NOMO-1 treated with dmso at 0.1 percent for 144 hours (cell line): ENCODE measurements at regions not wholly inside any gene's neighbourhood (a gene's known extent, or its start where the extent isn't known, plus 50 kb on each side); places are given as distances from the start of the nearest gene placed in this dataset.

Experiments used
- DNase-seq: peaks from one replicate; lab custom pipeline; 2025; ENCODE audit not compliant: unreplicated experiment; lab: John Stamatoyannopoulos, UW

DNA sequence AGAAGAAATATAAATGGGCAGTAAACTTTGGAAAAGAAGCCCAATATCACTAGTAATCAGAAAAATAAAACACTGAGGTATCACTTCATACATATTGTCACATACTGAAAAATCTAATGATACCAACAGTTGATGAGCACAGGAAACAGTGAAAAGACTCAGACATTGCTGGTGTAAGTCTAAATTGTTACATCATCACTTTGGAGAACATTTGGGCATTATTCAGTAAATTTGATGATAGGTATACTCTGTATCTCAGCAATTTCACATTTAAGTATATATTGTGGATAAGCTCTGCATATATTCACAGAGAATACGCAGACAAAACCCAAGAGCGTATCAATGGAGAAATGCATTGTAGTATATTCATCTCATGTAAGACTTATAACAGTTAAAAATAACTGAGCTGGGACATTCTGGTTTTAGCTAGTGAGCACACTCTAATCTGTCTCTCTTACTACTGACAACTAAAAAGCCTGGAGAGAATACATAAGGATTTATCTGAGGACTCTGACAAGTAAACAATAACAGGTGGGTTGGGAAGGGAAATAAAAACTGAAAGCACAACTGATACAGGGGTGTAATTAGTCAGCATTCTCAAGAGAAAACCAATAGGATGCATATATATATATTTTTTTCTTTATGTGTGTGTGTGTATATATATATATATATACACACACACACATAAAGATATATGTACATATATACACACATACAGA lies 212.7 kb upstream of the JUN start:
- no peak for DNase-seq

DNA sequence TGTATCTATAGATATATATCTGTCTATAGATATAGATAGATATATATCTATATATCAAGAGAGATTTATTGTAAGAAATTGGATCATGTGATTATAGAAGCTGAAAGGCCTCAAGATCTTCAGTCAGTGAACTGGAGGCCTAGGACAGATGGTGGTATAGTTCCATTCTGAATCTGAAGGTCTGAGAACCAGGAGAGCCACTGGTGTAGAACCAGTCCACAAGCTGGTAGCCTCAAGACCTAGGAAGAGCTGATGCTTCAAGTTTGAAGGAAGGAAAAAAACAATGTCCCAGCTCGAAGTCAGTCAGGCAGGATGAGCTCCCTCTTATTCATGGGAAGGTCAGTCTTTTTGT lies 213.2 kb upstream of the JUN start:
- no peak for DNase-seq

DNA sequence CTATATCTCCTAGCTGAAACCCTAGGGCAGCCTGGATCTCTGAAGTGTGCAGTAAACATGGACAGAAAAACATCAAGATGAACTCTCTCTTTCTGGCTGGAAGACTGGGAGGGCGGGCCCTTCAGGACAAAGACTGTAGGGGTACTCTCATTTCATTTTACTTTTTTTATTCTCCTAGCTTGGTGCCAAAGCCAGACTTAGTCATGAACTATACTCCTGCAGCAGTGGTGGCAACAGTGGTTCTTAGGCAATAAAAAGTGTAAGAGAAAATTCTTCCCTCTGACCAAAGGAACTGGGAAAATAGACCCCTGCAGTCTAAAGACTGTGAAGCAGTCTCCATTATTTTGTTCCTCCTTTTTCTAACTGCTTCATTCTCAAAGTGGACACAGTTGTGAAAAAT lies 213.8 kb upstream of the JUN start:
- no peak for DNase-seq

DNA sequence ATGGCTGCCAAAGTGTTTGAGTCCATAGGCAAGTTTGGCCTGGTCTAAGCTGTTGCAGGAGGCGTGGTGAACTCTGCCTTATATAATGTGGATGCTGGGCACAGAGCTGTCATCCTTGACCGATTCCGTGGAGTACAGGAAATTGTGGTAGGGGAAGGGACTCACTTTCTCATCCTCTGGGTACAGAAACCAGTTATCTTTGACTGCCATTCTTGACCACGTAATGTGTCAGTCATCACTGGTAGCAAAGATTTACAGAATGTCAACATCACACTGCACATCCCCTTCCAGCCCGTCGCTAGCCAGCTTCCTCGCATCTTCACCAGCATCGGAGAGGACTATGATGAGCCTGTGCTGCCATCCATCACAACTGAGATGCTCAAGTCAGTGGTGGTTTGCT lies 215.8 kb upstream of the JUN start:
- no peak for DNase-seq

DNA sequence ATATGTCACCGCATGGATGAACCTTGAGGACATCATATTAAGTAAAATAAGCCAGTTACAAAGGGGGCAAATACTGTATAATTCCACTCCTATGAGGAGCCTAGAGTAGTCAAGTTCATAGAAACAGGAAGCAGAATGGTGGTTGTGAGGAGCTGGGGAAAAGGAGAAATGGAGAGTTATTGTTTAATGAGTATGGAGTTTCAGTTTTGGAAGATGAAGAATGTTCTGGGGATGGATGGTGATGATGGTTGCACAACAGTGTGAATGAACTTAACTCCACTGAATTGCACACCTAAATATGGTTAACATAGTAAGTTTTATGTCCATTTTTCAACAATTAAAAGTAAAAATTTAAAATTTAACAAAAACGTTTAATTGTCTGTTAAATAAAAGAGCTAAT lies 220.9 kb upstream of the JUN start:
- peak; percentile 24 for DNase-seq

DNA sequence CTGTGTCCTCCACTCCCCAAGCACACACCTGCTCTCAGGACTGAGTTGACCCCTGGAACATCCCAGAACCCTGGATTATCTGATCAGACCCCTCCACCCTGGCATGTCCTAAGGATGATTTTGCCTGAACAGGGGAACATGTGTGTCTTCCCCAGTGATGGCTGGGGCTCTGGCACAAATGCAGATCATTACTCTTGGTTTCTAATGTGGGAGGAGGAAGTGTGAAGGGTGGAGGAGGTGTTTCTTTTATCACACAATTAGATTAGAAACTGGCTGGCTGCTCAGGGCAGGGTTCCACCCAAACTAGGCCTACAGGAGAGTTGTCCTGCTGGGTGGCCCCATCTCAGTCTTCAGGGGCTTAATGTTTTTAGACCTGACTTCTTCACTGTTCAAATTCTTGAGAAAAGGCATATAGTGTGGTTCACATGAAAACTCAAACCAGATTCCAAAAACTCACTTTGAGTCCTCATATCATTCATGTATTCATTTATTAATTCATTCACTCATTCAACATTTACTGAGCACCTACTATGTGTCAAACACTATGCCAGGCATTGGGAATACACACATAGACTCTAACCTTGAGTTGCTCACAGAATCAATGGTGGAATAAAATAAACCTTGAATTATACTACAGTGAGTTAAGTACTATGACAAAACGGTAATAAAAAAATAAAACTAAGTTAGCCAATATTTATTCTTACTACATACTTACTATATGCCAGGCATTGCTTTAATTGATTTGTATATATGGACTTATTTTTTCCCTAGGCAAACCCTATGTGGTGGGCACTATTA lies 221.8 kb upstream of the JUN start:
- no peak for DNase-seq

- DNase-seq, result no peak
Measured at GRCh38 chr1:59006289-59006658, 222.4 kb upstream of the JUN start.

- DNase-seq, result no peak
Measured at GRCh38 chr1:59006932-59007331, 223.1 kb upstream of the JUN start.

- DNase-seq, result no peak
Measured at GRCh38 chr1:59007429-59007819, 223.6 kb upstream of the JUN start.

DNA sequence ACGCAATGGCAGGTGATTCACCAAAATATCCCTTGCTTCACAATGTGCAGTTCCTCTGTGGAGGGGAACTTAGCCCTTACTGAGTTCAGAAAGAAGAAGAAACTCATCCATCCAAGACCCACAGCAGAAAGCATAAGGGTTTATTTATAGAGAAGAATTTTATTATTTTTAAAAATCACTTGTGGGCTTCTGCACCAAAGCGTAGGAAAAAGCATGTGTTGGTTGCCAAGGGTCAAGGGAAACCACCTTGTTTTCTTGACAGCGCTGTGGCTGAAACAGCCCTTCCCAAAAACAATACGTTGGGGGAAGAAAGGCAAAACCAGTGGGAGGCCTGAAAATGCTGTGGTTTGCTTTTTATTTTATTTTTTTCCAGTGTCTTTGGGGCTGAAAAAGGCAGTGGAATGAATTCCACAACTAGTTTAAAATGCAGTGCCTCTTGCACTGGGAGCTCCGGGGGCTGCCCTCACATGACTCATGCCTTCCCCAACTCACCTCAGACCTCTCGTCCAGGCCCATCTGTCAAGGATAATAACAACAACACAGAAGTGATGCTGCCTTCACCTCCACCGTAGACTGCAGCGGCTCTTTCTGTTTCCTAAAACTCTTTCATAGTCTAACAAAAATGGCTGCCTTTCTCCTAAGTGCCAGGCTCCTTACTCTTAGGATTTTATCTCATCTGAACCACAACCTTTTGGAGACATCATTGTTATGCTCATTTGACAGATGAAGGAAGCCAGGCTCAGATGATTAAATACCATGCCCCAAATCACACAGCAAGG lies 224.2 kb upstream of the JUN start:
- DNase-seq, result no peak

DNA sequence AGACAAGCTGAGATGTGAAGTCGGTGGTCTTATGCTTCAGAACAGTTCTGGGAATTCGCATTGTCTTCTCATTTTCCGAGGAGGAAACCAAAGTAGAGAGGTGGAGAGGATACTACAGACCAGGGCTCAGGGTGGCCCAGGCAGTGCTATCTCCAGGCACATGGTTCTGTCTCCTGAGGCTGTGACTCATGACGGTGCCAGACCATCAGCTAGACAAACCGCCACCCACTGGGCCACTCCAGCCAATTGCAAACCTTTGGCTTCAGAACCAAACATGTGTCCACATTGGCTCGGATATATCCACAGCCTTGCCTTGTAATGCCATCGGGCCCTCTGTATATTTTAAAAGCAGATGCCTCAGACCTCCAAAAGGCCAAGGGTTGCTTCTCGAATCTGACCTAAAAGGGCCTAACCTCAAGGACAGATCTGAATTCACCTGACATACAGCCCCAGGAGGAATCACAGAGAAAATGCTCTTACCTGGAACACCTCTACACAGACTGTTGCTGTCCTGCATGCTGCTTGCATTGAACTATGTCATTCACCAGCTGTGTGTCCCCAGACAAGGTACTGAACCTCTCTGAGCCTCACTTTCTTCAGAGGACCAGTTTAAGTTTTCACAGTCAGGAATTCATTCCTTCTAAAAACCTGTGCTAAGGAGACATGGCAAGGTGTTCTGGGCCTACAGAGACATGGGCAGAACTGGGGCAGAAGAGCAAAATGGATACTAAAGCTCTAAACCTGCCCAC lies 224.9 kb upstream of the JUN start:
- DNase-seq, result no peak

- DNase-seq, result no peak
Measured at GRCh38 chr1:59011663-59012062, 227.8 kb upstream of the JUN start.

DNA sequence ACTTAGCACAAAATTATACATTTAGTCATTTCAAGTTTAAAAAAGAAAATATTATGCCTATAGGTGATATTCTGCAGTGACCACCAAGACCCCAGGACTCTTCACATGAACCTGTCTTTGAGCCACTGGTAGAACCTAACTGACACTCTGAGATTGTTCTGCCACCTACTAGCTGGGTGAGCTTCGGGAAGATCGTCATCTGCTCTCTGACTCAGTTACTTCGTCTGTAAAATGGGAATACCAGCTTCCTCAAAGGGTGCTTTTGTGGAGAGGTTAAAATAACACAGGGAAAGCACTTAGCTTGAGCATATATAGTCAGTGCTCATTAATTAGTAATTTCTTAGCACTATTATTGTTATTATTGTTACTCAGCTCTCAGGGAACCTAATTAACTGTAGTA lies 228.5 kb upstream of the JUN start:
- DNase-seq, result no peak

- no peak for DNase-seq
Measured at GRCh38 chr1:59013276-59013927, 229.6 kb upstream of the JUN start.

- DNase-seq, result no peak
Measured at GRCh38 chr1:59013928-59014279, 230.1 kb upstream of the JUN start.

- DNase-seq, result no peak
Measured at GRCh38 chr1:59014827-59015226, 231.0 kb upstream of the JUN start.

DNA sequence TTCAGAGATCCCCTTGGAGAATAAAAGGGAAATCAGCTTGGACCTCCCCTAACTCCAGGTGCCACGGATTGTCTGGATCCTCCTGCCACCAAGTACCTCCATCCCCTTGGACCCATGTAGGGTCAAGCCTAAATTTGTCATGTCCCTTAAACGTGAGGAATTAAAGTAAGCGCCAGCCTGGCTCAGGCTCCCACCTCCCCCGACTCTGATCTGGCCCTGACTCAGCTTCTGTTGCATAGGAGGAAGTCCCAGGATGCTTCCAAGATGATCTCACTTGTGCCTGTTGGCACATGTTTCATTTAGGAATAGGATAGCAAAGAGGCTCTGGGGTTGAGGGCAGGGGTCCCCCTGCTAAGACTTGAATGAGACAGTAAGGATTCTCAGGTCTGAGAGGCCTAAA lies 231.9 kb upstream of the JUN start:
- no peak for DNase-seq

- no peak for DNase-seq
Measured at GRCh38 chr1:59016390-59016789, 232.5 kb upstream of the JUN start.

DNA sequence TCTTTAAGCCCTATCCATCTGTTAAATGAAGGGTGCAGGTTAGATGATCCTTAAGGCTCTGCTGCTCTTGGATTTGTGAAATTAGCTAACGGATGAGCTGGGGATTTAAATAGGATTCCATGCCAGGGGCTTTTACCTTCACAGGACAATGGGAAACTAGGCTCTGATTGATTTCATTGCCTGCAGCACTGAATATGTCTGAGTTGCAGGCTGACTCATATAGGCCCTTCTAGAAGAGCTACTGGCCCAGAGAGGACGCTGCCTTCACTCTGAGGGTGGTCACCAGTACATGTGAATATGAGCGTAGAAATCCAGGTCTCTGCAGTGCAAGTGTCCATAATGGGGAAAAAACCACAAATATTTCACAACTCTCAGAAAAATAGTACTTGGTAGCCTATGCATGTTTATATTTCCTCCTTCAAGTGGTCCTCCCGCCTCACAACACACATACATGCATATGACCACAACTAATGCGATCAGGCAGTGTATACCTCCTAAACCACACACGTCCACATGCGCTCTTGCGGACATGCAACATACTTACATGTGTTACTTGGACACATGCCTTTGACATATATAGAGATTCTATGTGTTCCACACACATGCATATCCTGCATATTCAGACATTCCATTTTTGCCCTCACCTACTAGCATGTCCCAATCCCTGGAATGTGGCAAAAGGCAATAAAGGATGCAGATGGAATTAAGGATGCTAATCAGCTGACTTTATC lies 233.8 kb upstream of the JUN start:
- no peak for DNase-seq

GRCh38 chr1:59018446-59018845 lies 234.6 kb upstream of the JUN start:
- no peak for DNase-seq
